GM18873 (cell line): ENCODE measurements at regions not wholly inside any gene's neighbourhood (a gene's known extent, or its start where the extent isn't known, plus 50 kb on each side); places are given as distances from the start of the nearest gene placed in this dataset.
"Not testable (repeated sequence)": the region's sequence is repeated elsewhere in the genome, so short reads cannot be mapped to it uniquely, and the experiment has no call there.

Experiments used
- ATAC-seq: cut with Tn5 transposase; IDR thresholded peaks from one replicate; pipeline ENCODE4 v1.9.1; 2021; ENCODE audit warnings: mild to moderate bottlenecking, moderate library complexity, moderate number of reproducible peaks; ENCODE audit not compliant: unreplicated experiment, low FRiP score

DNA sequence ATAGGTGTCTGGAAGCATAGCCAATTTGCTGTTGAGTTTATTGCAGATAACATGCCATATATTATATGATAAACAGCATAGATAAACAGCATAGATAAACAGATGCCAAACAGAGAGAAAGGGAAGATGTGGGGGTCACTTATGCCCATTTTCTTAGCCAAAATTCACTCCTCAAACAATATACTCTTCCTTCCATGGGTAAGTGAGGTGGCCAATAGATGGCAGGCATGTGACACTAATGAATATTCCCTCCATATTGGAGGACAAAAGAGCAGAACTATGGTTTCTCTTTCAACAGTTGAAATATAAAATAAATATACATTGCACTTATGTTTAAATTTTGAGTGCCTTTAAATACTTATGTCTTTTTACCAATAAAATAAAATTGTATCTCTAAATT lies 1212.8 kb downstream of the REEP3 start:
- no peak for ATAC-seq

GRCh38 chr10:64738462-64738861 lies 1217.3 kb downstream of the REEP3 start:
- no peak for ATAC-seq

- no peak for ATAC-seq
Observed at GRCh38 chr10:64745565-64745964, 1224.4 kb downstream of the REEP3 start.

GRCh38 chr10:64750672-64751071 lies 1229.5 kb downstream of the REEP3 start:
- no peak for ATAC-seq

- ATAC-seq, result no peak
Observed at GRCh38 chr10:64753516-64753915, 1232.3 kb downstream of the REEP3 start.

- no peak for ATAC-seq
Observed at GRCh38 chr10:64760371-64760770, 1239.2 kb downstream of the REEP3 start.

GRCh38 chr10:64762861-64763260 lies 1241.7 kb downstream of the REEP3 start:
- ATAC-seq, result no peak

DNA sequence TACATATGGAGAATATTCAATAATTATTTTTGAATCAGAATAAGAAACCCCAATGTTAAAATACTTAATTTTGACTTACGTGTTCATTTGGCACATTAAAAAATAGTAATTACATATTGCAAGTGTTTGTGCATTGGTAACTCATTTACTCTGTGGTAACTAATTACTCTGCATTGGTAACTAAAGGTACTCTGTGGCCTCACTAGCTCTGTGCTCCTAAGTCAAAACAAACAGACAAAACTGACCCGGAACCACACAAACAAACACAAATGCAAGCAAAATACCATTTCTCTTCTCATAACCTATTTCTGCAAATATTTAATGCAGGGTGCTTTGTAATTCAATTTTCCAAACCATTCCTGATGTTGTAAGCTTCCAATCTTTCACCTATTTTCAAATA lies 1244.3 kb downstream of the REEP3 start:
- no peak for ATAC-seq

DNA sequence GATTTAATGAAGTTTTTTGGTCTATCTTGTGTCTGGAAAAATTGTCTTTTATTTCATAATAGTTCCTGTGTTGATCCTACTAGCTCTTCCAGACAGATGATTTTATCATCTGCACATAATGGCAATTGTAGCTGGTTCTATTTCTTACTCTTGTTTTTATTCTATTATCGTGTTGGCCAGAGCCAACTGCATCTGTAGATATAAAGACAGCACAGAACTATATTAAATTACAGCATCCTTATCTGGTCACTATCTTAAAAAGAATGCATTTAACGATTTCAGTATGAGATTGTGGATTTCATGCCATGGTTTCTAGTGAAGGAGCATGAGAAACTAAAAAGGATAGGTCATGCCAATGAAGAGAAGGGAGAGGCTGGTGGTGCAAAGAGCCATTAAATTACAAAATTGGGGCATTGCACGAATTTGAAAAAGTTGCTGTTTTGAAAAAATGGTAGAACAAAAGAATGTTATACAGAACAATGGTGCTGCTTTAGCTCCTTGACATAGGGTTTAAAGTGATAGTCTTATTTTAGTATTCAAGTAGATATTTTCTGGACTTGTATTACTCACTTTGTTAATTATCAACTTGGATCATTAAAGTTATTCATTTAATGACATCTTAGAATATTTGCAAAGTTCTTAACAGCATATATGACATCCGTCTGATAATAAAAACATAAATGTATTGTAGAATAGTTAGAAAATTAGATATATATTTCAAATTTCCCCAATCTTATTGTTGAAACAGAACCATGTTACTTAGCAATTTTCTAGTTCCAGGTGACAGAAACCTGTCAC lies 1250.3 kb downstream of the REEP3 start:
- ATAC-seq, result no peak

DNA sequence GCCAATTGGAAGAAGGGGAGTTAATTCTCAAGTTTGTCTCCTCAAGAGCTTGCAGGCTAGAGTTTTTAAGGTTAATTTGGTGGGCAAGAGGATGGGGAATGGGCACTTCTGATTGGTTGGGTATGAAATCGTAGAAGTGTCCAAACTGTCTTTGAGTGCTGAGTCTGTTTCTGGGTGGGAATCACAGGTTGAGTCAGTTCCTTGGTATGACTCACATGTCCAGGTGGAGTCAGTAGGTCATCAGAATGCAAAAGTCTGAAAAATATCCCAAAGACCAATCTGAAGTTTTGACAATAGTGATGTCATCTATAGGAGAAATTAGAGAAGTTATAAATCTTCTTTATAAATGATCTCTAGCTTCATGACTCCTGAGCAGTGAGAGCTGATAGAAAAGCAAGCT lies 1252.2 kb downstream of the REEP3 start:
- no peak for ATAC-seq

GRCh38 chr10:64784451-64784850 lies 1263.2 kb downstream of the REEP3 start:
- ATAC-seq, result not testable (repeated sequence)

DNA sequence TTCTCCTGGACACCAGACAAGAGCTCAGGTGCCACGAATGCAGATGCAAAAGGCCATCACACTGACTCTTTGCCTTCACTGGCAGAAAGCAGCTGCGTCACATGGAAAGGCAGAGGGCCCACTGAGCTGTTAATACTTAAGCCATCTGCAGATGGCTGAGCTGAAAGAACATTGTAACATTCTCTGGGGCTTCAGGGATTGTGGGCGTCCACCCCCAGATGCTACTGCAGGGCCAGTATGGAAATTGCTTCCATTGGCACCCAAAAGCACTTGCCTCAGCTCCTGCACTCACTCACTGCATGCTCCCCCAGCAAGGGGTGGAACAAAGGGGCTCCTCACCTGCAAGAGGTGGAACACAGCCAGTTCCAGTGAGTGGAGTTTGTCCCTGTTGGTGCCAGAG lies 1264.6 kb downstream of the REEP3 start:
- ATAC-seq, result no peak

- ATAC-seq, result no peak
Observed at GRCh38 chr10:64786989-64787388, 1265.8 kb downstream of the REEP3 start.

- no peak for ATAC-seq
Observed at GRCh38 chr10:64795847-64796246, 1274.6 kb downstream of the REEP3 start.

GRCh38 chr10:64798297-64798696 lies 1277.1 kb downstream of the REEP3 start:
- ATAC-seq, result no peak

DNA sequence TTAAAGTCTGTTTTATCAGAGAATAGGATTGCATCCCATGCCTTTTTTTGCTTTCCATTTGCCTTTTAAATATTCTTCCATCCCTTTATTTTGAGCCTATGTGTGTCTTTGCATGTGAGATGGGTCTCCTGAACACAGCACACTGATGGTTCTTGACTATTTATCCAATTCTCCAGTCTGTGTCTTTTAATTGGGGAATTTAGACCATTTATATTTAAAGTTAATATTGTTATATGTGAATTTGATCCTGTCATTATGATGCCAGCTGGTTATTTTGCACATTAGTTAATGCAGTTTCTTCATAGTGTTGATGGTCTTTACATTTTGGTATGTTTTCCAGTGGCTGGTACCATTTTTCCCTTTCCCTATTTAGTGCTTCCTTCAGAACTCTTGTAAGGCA lies 1287.0 kb downstream of the REEP3 start:
- ATAC-seq, result not testable (repeated sequence)

- not testable (repeated sequence) for ATAC-seq
Observed at GRCh38 chr10:64810046-64810445, 1288.8 kb downstream of the REEP3 start.

GRCh38 chr10:64813391-64813790 lies 1292.2 kb downstream of the REEP3 start:
- no peak for ATAC-seq

GRCh38 chr10:64814201-64814600 lies 1293.0 kb downstream of the REEP3 start:
- ATAC-seq, result no peak

GRCh38 chr10:64829888-64830412 lies 1308.7 kb downstream of the REEP3 start:
- ATAC-seq, result no peak

- no peak for ATAC-seq
Observed at GRCh38 chr10:64830869-64831268, 1309.7 kb downstream of the REEP3 start.

DNA sequence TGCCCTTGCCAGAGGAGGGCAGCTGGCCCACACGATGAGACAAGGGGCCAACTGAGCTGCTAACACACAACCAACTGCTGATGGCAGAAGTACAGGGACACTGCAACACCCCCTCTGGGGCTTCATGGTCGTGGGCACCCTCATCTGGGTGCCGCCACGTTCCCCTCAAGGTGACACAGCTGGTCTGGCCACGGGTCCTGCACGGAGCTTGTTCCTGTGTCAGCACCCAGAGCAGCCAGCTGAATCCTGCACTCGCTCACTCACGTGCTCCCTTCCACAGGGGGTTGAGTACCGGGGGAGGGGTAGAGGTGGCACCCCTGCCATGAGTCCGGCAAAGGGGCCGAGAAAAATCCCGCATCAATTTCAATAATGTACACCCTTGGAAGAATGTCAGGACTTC lies 1319.1 kb downstream of the REEP3 start:
- ATAC-seq, result no peak
